Lung (tissue), 11 donors: ENCODE measurements at regions not wholly inside any gene's neighbourhood (a gene's known extent, or its start where the extent isn't known, plus 50 kb on each side); places are given as distances from the start of the nearest gene placed in this dataset.

ENCODE experiments used
- ATAC-seq: fragments of 200-7000 bp; cut with Tn5 transposase; one replicate; pipeline ENCODE4 v1.9.1; 2020; ENCODE audit warnings: moderate number of reproducible peaks; ENCODE audit not compliant: insufficient read depth, low FRiP score
- DNase-seq, 3 donors: peaks; one replicate each; pipeline ENCODE4 v3.0.0-alpha.2; 2013 to 2017
- H3K27ac ChIP-seq, 2 donors: one replicate each; pipeline ENCODE4 v1.5.1; 2013; ENCODE audit warnings: mild to moderate bottlenecking in 2 of 2, moderate library complexity in 2 of 2, control low read depth in 1 of 2, inconsistent platforms in 1 of 2, low read depth in 1 of 2, low read length in 1 of 2
- H3K27me3 ChIP-seq, 3 donors: one replicate each; pipeline ENCODE4 v1.5.1; 2013; ENCODE audit warnings: low read length in 2 of 3; ENCODE audit not compliant: control insufficient read depth in 3 of 3, insufficient read depth in 3 of 3
- H3K36me3 ChIP-seq, 4 donors: one replicate each; pipeline ENCODE4 v1.5.1; 2013; ENCODE audit warnings: low read length in 4 of 4, mild to moderate bottlenecking in 1 of 4, moderate library complexity in 1 of 4; ENCODE audit not compliant: control insufficient read depth in 4 of 4, insufficient read depth in 4 of 4
- H3K4me1 ChIP-seq, 5 donors: one replicate each; pipeline ENCODE4 v1.5.1; 2013; ENCODE audit warnings: low read length in 5 of 5, mild to moderate bottlenecking in 2 of 5, moderate library complexity in 1 of 5; ENCODE audit not compliant: control insufficient read depth in 5 of 5, insufficient read depth in 5 of 5
- H3K4me3 ChIP-seq: one replicate; pipeline ENCODE4 v1.5.1; 2013; ENCODE audit warnings: mild to moderate bottlenecking, control low read depth, moderate library complexity
- H3K9ac ChIP-seq, 2 donors: one replicate each; pipeline ENCODE4 v1.5.1; 2013; ENCODE audit warnings: low read length in 2 of 2, control low read depth in 1 of 2; ENCODE audit not compliant: insufficient read depth in 1 of 2
- H3K9me3 ChIP-seq, 4 donors: one replicate each; pipeline ENCODE4 v1.5.1; 2013; ENCODE audit warnings: low read length in 3 of 4, mild to moderate bottlenecking in 1 of 4, moderate library complexity in 1 of 4; ENCODE audit not compliant: control insufficient read depth in 4 of 4, insufficient read depth in 3 of 4
- WGBS, 2 donors: extraction: QIAGEN DNeasy Blood & Tissue Kit; methylation state at CpG; one replicate each; pipeline ENCODE4 v1.1.7; 2013; 5-methylcytosine and 5-hydroxymethylcytosine counted together
- TF ChIP-seq, protein P1 (sequence below): IDR thresholded peaks from 2 replicates; pipeline ENCODE4 v1.5.1; 2012; ENCODE audit warnings: mild to moderate bottlenecking; ENCODE audit errors: control extremely low read depth, extremely low read depth
- donor health status: control.
- donor health status: control.
- donor health status: Bipolar disorder and iron deficiency.
- donor health status: healthy.
- donor health status: DM: yes; HTN: yes; CAD: no.

DNA sequence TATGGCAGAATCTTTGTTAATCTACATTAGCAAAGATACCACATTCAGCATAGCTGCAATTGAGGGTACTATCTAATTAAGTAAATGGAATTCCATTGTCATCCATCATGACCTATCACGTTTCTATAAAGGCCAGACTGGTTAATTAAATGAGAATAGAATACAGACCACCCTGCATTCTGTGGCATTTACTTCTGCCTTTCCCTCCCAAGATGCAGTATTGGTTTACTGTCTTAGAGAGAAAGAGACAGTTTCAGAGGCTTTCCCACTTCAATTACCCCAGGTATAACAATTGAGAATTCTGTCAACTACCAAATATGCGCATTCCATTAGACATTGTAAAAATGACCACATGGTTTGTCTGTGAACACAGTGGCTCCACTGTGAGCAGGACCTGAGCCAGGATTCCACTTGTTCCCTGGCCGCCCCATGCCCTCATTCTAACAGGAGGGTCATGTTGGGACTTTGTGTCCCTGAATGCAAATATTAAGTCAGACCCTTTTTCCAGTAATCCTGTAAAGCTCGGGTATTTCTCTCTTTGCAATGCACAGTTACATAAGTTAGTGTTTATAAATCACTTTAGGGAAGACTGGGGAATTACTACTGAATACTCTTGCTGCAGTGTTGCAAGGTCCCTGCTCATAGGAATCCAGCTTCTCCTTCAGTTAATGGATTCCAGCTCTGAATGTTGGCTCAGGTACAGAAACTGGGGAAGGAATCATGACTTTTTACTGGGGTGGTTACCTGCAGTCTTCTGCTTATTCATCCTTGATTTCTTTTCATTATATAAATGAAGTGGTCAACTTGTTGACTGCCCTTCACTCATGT lies 261.0 kb downstream of the PDGFC start:
- Histone ChIP-seq H3K4me3 (no peak overlapping the region), H3K9ac (no peak overlapping the region), H3K9me3 (no peaks in the 10 kb centered on the region), H3K4me1 (no peaks in the 10 kb centered on the region), H3K36me3 (no peaks in the 10 kb centered on the region), H3K27ac (no peak overlapping the region), H3K27me3 (no peaks in the 10 kb centered on the region)
- WGBS, 2 donors, result 77 to 85% methylated on average over 4 of the region's 4 CpGs
- ATAC-seq (no peak), DNase-seq (no peak)
- TF ChIP-seq, protein P1, sequence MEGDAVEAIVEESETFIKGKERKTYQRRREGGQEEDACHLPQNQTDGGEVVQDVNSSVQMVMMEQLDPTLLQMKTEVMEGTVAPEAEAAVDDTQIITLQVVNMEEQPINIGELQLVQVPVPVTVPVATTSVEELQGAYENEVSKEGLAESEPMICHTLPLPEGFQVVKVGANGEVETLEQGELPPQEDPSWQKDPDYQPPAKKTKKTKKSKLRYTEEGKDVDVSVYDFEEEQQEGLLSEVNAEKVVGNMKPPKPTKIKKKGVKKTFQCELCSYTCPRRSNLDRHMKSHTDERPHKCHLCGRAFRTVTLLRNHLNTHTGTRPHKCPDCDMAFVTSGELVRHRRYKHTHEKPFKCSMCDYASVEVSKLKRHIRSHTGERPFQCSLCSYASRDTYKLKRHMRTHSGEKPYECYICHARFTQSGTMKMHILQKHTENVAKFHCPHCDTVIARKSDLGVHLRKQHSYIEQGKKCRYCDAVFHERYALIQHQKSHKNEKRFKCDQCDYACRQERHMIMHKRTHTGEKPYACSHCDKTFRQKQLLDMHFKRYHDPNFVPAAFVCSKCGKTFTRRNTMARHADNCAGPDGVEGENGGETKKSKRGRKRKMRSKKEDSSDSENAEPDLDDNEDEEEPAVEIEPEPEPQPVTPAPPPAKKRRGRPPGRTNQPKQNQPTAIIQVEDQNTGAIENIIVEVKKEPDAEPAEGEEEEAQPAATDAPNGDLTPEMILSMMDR, result no peak

DNA sequence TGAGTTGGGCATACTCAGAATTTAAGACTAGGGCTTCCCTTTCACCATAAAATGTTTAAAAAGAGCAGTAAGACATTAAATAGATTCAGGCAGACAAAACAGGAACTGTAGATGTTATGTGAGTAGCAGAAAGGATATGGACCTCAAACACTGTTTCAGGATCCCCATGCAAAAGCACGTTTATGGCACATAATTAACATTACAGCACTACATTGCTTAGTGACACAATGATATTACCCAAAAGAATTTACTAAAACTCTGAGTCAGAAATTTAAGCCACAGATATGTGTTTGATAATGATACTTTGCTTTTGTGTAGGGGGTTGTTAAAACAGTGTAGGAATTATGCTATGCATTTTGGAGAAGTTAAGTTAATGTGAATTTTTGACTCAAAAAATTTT lies 266.3 kb downstream of the PDGFC start:
- 33 to 38% methylated on average over 1 of the region's 1 CpG for WGBS, 2 donors
- H3K27ac ChIP-seq, result no peak overlapping the region
- peaks cover 0 to 8% (median 0%) of the 10 kb centered on the region in 5 donors for H3K4me1 ChIP-seq

DNA sequence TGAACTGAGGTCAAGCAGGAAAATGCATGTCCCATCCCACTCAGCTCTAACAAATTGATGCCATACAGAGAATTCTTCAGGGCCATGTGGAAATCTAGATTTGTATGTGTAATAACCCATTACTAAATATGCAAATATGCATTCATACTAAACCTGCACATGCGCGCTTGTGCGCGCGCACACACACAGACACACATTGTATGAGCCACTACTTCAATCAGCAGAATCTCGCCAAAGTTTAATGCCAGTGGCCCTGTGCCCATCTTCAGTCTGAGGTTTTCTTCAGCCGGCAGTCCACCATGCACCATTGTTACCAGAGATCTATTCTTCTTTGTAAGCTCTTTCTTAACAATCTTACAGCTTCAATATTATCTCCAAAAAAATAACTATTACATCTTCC lies 276.4 kb downstream of the PDGFC start:
- no peak for DNase-seq
- 91% methylated on average over 7 of the region's 7 CpGs for WGBS, 2 donors
- Histone ChIP-seq H3K4me1 (peaks cover 0 to 10% (median 0%) of the 10 kb centered on the region in 5 donors), H3K27ac (no peak overlapping the region), H3K9me3 (no peaks in the 10 kb centered on the region), H3K27me3 (no peaks in the 10 kb centered on the region), H3K4me3 (no peak overlapping the region), H3K36me3 (no peaks in the 10 kb centered on the region), H3K9ac (no peak overlapping the region)
- TF ChIP-seq, protein P1, result no peak
- no peak for ATAC-seq

More for the DNA sequence above, 266.3 kb downstream of the PDGFC start:
- TF ChIP-seq, protein P1, result no peak
- H3K4me3 ChIP-seq, result no peak overlapping the region
- ATAC-seq, result no peak
- H3K9me3 ChIP-seq, result no peaks in the 10 kb centered on the region
- no peaks in the 10 kb centered on the region for H3K27me3 ChIP-seq
- no peak overlapping the region for H3K9ac ChIP-seq
- peak in 1 of 3 donors; percentile 39 for DNase-seq
- H3K36me3 ChIP-seq, result no peaks in the 10 kb centered on the region

GRCh38 chr4:156694413-156694812 lies 277.2 kb downstream of the PDGFC start:
- Histone ChIP-seq H3K9me3 (no peaks in the 10 kb centered on the region), H3K36me3 (no peaks in the 10 kb centered on the region), H3K4me1 (peaks cover 0 to 16% (median 0%) of the 10 kb centered on the region in 5 donors), H3K27me3 (no peaks in the 10 kb centered on the region), H3K9ac (no peak overlapping the region), H3K27ac (no peak overlapping the region), H3K4me3 (no peak overlapping the region)
- no peak for ATAC-seq
- TF ChIP-seq, protein P1, result no peak
- WGBS, 2 donors, result 52 to 63% methylated on average over 3 of the region's 3 CpGs
- DNase-seq, result no peak
